ENCODE measurements at regions not wholly inside any gene's neighbourhood (a gene's known extent, or its start where the extent isn't known, plus 50 kb on each side); places are given as distances from the start of the nearest gene placed in this dataset.

DNA sequence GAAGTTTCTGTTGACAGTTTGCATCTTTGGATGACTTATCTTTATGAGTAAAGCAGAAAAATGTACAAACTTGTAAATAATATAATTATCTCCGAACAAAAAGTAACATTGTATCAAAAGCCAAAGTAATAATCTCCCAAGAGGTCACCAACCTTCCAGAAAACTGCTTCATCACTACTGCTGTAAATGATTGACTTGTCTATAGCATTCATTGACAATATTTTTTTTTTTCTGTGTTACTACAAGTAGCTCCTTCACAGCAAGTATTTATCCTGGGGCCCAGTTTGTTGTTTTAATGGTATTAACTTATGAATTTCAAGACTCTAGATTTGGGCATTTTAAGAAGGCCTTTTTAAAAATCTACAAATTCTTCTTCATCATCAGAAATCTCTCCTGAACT, 242.4 kb downstream of the KLF12 start:
- Histone ChIP-seq H3K9me3 (ENCODE audit: low read depth) (no peaks in the 10 kb centered on the region), H3K27me3 (no peaks in the 10 kb centered on the region), H3K9me2 (replicated peaks; ENCODE audit: insufficient read depth) (no peaks in the 10 kb centered on the region), H3K4me2 (no peak overlapping the region), H2AFZ (no peak overlapping the region), H3K27ac (no peak overlapping the region), H3K4me3 (no peak overlapping the region), H3K79me2 (no peaks in the 10 kb centered on the region), H3K4me1 (ENCODE audit: insufficient read depth) (no peaks in the 10 kb centered on the region), H4K20me1 (ENCODE audit: insufficient read depth, poor library complexity, severe bottlenecking) (no peaks in the 10 kb centered on the region), H3K36me3 (replicated peaks; ENCODE audit: insufficient read depth, low read depth) (no peaks in the 10 kb centered on the region)
- TF ChIP-seq, protein P1, sequence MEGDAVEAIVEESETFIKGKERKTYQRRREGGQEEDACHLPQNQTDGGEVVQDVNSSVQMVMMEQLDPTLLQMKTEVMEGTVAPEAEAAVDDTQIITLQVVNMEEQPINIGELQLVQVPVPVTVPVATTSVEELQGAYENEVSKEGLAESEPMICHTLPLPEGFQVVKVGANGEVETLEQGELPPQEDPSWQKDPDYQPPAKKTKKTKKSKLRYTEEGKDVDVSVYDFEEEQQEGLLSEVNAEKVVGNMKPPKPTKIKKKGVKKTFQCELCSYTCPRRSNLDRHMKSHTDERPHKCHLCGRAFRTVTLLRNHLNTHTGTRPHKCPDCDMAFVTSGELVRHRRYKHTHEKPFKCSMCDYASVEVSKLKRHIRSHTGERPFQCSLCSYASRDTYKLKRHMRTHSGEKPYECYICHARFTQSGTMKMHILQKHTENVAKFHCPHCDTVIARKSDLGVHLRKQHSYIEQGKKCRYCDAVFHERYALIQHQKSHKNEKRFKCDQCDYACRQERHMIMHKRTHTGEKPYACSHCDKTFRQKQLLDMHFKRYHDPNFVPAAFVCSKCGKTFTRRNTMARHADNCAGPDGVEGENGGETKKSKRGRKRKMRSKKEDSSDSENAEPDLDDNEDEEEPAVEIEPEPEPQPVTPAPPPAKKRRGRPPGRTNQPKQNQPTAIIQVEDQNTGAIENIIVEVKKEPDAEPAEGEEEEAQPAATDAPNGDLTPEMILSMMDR (IDR thresholded peaks at IDR 0.05; ENCODE audit: poor library complexity) = no peak
- TF ChIP-seq EZH2phosphoT487 (IDR thresholded peaks at IDR 0.05; ENCODE audit: low read depth, severe bottlenecking, unreplicated experiment) (no peak), EZH2 (IDR thresholded peaks at IDR 0.05; ENCODE audit: borderline replicate concordance) (no peak)
- DNase-seq (ENCODE audit: low spot score) = no peak
- WGBS (ENCODE audit: low lambda C conversion rate, missing lambda C conversion rate) = 75% methylated on average over 1 of the region's 1 CpG

DNA sequence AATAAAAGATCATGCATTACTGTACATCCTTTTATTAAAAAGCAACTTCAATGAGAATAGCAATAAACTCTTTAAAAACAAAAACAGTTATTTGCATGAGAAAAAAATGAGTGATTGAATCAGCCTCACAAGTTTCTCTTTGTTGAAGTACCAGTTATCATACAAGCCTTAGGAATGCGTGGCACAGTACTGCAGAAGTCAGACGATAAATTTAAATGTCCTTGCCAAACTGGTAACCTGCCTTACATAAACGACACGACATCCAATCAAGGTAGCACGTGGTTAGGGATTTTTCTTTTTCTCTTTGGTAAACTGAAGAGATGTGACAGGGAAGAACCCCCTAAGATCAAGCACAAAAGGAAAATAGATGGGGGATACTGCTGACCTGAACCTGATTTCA, 251.0 kb downstream of the KLF12 start:
- Histone ChIP-seq H3K27ac (no peak overlapping the region), H3K27me3 (no peaks in the 10 kb centered on the region), H3K4me3 (no peak overlapping the region), H3K4me1 (ENCODE audit: insufficient read depth) (no peaks in the 10 kb centered on the region), H3K9me2 (replicated peaks; ENCODE audit: insufficient read depth) (no peaks in the 10 kb centered on the region), H4K20me1 (ENCODE audit: insufficient read depth, poor library complexity, severe bottlenecking) (no peaks in the 10 kb centered on the region), H2AFZ (no peak overlapping the region), H3K36me3 (replicated peaks; ENCODE audit: insufficient read depth, low read depth) (no peaks in the 10 kb centered on the region), H3K79me2 (no peaks in the 10 kb centered on the region), H3K4me2 (no peak overlapping the region), H3K9me3 (ENCODE audit: low read depth) (no peaks in the 10 kb centered on the region)
- 71% methylated on average over 5 of the region's 5 CpGs for WGBS (ENCODE audit: low lambda C conversion rate, missing lambda C conversion rate)
- TF ChIP-seq, protein P1 (IDR thresholded peaks at IDR 0.05; ENCODE audit: poor library complexity) = no peak
- TF ChIP-seq EZH2phosphoT487 (IDR thresholded peaks at IDR 0.05; ENCODE audit: low read depth, severe bottlenecking, unreplicated experiment) = no peak
- TF ChIP-seq EZH2 (IDR thresholded peaks at IDR 0.05; ENCODE audit: borderline replicate concordance) = no peak
- no peak for DNase-seq (ENCODE audit: low spot score)

DNA sequence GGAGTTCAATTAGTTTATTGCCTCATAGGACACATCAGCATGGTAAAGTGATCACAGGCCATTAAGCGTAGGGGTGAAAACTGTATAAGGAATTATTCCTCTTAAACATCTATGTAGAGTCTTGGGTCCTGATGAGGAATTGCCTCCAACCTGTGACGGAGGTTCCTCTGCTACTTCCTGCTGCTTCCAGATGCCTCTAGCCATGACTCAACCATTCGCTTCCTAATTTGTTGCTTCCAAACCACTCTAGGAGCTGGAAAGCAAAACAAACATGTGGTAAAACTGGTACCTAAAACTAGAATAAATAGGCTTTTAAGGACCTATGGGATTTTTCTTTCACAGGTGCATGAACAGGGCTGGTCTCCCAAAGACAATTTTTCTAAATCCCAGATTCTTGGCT, 253.8 kb downstream of the KLF12 start:
- no peak overlapping the region for H3K4me2 ChIP-seq
- WGBS (ENCODE audit: low lambda C conversion rate, missing lambda C conversion rate) = 90% methylated on average over 3 of the region's 3 CpGs
- DNase-seq (ENCODE audit: low spot score) = no peak
- TF ChIP-seq, protein P1 (IDR thresholded peaks at IDR 0.05; ENCODE audit: poor library complexity) = no peak
- no peak for TF ChIP-seq EZH2phosphoT487 (IDR thresholded peaks at IDR 0.05; ENCODE audit: low read depth, severe bottlenecking, unreplicated experiment)
- no peak for TF ChIP-seq EZH2 (IDR thresholded peaks at IDR 0.05; ENCODE audit: borderline replicate concordance)
- H3K27ac ChIP-seq = no peak overlapping the region
- no peak overlapping the region for H3K4me3 ChIP-seq
- H3K4me1 ChIP-seq (ENCODE audit: insufficient read depth) = no peaks in the 10 kb centered on the region
- H2AFZ ChIP-seq = no peak overlapping the region
- H3K36me3 ChIP-seq (replicated peaks; ENCODE audit: insufficient read depth, low read depth) = no peaks in the 10 kb centered on the region
- H3K9me3 ChIP-seq (ENCODE audit: low read depth) = no peaks in the 10 kb centered on the region
- no peaks in the 10 kb centered on the region for H4K20me1 ChIP-seq (ENCODE audit: insufficient read depth, poor library complexity, severe bottlenecking)
- no peaks in the 10 kb centered on the region for H3K27me3 ChIP-seq
- no peaks in the 10 kb centered on the region for H3K9me2 ChIP-seq (replicated peaks; ENCODE audit: insufficient read depth)
- H3K79me2 ChIP-seq = no peaks in the 10 kb centered on the region

Data from hepatocyte (in vitro differentiated cells).